ENCODE measurements at regions not wholly inside any gene's neighbourhood (a gene's known extent, or its start where the extent isn't known, plus 50 kb on each side); places are given as distances from the start of the nearest gene placed in this dataset.

DNA sequence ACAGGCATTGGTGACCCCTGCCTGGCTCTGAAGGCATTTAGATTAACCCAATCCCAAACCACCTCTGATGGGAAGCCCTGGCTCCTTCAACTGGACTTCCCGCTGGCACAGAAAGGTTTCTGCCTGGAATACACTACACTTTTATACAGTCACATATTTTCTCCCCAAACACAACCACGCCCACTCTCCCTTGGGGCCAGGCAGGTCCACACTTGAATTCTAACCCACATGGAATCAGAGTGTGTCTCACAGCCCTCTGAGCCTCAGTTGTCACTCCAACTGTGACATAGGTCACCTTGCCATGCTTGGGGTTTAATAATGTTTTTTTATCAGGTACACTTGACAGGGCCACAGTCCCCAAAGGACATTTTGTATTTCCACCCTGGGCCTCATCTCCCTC is 368.6 kb downstream of the BCL11B start:
- DNase-seq (ENCODE audit: low spot score) = no peak
- Histone ChIP-seq H3K9me3 (ENCODE audit: low read length) (no peaks in the 10 kb centered on the region), H2AFZ (ENCODE audit: low read length) (no peak overlapping the region), H3K27ac (ENCODE audit: extremely low read length, insufficient read depth, low read length) (no peak overlapping the region), H3K36me3 (replicated peaks in 1 of 2; ENCODE audit: control insufficient read depth in 1 of 2, insufficient read depth in 2 of 2, low read length in 2 of 2) (no peaks in the 10 kb centered on the region), H3K4me3 (replicated peaks in 1 of 3; ENCODE audit: insufficient read depth in 1 of 3, low read depth in 2 of 3, low read length in 3 of 3) (no peak overlapping the region), H4K20me1 (ENCODE audit: insufficient read depth, low read length) (no peaks in the 10 kb centered on the region), H3K4me1 (ENCODE audit: insufficient read depth, low read length) (no peaks in the 10 kb centered on the region), H3K9ac (ENCODE audit: insufficient read depth, low read depth, low read length) (no peak overlapping the region), H3K4me2 (ENCODE audit: low read depth, low read length) (no peak overlapping the region), H3K27me3 (ENCODE audit: control insufficient read depth in 1 of 2, insufficient read depth in 2 of 2, low read length in 2 of 2) (peaks cover 0 to 6% of the 10 kb centered on the region in 2 experiments; a peak in 2 of 5 replicates), H3K79me2 (ENCODE audit: insufficient read depth, low read length) (no peaks in the 10 kb centered on the region)
- no peak for FAIRE-seq
- ATAC-seq = no peak
- POLR2A ChIA-PET = no interaction called here
- CTCF ChIA-PET (ENCODE audit: low intra/inter-chr PET ratio, low total read pairs) = no interaction called here
- WGBS (ENCODE audit: low lambda C conversion rate) = 39% methylated on average over 2 of the region's 2 CpGs
- in situ Hi-C loops (cut with HindIII; ENCODE audit: extremely low pct_ligation_motif_present, low pct_unique_long_range_greater_than_20kb) (no loop called here), intact Hi-C loops (cut with micrococcal nuclease; ENCODE audit: unreplicated experiment) (no loop called here)
- TF ChIP-seq SRSF1 (optimal IDR thresholded peaks at IDR 0.05; ENCODE audit: low read depth, low read length) = no peak
- TF ChIP-seq GLI4 (CRISPR knock-in tag; IDR thresholded peaks at IDR 0.05; ENCODE audit: borderline replicate concordance) = no peak
- no peak for TF ChIP-seq REPIN1 (CRISPR knock-in tag; IDR thresholded peaks at IDR 0.05; ENCODE audit: borderline replicate concordance, low read depth)
- TF ChIP-seq NFAT5 (CRISPR knock-in tag; IDR thresholded peaks at IDR 0.05) = no peak
- no peak for TF ChIP-seq SIX1 (CRISPR knock-in tag; IDR thresholded peaks at IDR 0.05; ENCODE audit: borderline replicate concordance)
- no peak for TF ChIP-seq CHD4 (IDR thresholded peaks at IDR 0.05; ENCODE audit: borderline replicate concordance, low read length)
- TF ChIP-seq AFF4 (CRISPR knock-in tag; IDR thresholded peaks at IDR 0.05) = no peak
- TF ChIP-seq POLR2AphosphoS2 (IDR thresholded peaks at IDR 0.05; ENCODE audit: low read depth, low read length) = no peak
- no TSS peak for BruUV-seq (replicated peaks)

Measured in HepG2 (cell line).